EH (cell line): ENCODE measurements at regions not wholly inside any gene's neighbourhood (a gene's known extent, or its start where the extent isn't known, plus 50 kb on each side); places are given as distances from the start of the nearest gene placed in this dataset.
A peak's percentile ranks its signal among the peaks of the same experiment; 100 is the strongest.

Source experiments
- DNase-seq: peaks from one replicate; pipeline ENCODE4 v3.0.0-alpha.2; 2015; ENCODE audit warnings: low read depth

DNA sequence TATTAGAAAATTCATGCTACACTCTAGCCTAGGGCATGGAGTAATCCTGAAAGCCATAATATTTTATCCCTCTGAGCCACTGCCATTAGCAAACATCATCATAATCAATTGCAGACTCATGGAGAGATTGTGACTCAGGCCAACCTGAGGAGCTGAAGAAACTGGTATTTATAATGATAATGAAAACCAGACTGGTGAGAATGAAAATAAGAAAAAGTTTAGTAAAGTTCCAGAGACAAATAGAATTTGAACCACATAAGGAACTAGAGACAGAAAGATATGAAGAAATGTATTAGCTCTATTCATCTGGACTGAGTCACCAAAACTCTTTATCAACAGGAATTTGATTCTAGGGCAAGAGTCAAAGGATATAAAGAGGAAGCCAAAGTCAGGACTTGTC lies 158.7 kb downstream of the DRD1 start:
- peak; percentile 27 for DNase-seq

DNA sequence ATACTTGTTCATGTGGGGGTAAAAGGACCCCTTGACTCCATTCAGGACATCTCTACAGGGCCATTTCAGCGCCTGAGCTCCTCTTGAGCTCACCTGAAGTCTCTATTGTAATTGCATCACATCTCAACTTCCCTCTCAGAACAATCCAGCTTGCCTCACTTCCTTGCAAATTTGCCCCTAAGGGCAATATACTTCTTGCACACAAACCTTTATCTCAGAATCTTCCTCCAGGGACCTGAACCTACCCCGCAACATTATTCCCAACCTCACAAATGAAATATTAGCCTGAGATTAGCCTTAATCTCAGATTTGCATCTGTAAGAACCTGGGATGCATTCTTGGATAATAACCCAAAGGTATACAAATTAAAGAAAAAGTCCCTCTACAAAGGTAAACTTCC lies 159.2 kb downstream of the DRD1 start:
- no peak for DNase-seq

DNA sequence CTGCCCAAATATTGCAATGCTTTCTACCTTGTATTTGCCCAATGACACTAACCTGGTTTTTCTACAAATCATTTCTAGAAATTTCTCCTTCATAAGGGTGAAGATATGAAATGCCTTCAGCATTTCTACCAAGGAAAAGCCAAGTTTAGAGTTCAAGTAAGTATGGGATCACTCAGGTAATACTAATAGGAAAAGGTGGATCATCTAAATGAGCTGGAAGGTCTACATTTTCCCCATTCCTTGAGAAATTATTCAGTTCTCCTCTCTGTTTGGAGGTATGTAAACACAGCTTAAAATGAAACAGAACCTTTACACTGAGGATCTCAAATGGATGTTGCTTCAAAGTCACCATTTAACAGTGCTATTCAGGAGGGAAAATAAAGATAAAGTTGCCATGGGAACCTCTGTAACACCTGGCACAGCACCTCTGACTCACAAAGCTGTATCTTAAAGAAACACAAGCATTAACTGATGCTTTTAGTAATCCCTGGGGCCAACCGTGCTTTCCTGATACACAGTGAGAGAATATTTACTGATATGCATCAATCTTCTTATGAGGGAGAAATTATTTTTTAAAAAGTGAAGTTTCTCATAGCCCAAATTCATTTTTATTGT lies 161.3 kb downstream of the DRD1 start:
- DNase-seq, result no peak

DNA sequence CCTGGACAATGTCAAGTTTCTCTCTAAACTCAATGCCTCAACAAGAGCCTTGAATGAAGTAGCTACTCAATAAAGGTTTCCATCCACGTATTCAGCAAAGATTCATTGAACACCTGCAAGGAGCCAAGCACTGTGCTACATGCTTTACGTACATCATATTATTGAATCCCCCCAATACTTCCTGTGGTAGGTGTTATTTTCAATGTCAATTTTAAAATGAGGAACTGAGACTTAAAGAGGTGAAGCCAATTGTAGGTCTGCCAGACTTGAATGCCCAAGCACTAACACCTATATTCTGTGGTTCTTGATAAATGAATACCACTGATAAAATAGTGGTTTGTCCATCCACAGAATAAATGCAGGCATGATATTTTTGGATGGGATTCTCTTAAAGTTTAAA lies 162.3 kb downstream of the DRD1 start:
- DNase-seq, result no peak

DNA sequence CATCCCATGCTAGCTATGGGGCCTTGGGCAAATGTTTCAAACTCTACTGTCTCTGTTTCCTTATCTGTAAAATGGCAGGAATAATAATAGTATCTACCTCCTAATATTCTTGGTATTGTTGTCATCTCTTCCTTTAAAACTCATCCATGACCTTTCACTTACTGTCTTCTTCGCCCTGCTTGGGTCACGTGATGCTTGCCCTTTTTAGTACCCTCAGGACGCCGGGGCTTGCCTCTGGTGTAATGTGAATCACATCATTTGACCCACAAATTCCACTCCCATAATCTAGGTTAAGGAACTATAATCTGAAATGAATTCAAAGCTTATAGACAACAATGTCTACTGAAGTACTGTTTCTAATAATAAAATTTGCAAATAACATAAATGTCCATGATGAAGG lies 162.7 kb downstream of the DRD1 start:
- DNase-seq, result no peak

DNA sequence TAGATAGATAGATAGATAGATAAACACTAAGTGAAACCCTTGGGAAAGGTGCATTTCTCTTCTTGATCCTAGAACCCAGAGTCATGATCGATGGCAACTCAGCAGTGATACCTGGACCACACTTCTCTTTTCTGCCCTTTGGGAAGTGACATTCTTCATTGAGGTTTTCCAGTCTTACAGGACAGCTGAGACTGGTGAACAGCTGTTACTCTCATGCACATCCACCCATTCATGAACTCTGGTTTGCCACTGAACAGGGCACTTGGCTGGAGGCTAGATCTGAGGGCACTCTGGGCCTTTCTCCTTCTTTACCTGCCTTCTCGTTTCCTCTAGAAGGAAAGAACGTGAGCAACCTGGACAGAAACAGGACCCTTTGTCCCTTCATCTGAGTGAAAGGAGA lies 164.5 kb downstream of the DRD1 start:
- DNase-seq, result no peak

DNA sequence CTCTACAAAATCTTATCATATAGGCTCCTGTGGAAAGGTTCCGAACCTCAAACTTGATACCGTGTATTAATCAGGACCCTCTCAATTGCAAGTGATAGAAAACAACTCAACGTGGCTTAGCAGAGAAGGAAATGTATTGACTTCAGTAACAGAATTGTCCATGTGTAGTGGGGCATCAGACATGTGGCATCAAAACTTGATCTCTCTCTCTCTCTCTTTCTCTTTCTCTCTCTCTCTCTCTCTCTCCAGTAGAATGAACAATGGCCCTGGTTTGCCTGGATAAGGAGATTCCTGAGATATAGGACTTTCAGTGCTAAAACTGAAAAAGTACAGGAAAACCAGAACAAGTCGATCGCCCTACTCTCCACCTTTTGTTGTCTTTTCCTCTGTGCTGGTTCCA lies 168.2 kb downstream of the DRD1 start:
- DNase-seq, result no peak

GRCh38 chr5:175275097-175275496 lies 168.9 kb downstream of the DRD1 start:
- DNase-seq, result no peak

DNA sequence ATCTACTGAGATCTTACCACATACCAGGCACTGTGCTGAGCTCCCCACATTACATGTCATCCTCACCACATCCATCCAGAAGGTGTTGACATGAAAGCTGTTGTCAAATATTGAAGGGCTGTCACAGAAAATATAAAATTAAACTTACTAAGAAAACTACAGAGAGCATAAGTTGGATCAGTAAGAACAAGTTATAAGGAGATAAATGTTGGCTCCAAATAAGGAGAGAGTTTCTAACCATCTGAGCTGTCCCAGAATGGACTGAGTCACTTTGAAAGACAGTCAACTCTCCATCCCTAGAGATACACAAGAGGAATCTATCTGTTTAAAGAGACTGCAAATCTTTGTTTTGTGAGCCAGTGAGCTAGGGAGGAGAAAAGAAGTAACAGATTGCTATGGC lies 169.8 kb downstream of the DRD1 start:
- DNase-seq, result no peak

DNA sequence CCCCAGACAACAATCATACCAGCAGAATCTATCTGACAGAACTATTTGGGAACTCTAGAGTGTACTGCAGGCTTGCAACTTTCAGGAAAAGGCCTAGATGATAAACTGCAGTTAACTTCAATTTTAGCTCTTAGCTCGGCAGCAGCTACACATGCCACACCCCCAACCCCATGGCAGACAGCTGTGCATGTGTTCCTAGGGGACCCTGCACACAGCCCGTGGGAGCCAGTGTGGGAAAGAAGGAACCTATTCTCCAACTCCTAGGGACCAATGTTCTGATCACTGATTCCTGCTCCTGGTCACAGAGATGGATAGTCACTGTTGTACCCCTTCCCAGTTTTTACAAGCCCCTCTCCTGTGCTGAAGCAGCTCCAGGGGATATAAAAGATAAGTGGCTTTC lies 179.6 kb downstream of the DRD1 start:
- no peak for DNase-seq

DNA sequence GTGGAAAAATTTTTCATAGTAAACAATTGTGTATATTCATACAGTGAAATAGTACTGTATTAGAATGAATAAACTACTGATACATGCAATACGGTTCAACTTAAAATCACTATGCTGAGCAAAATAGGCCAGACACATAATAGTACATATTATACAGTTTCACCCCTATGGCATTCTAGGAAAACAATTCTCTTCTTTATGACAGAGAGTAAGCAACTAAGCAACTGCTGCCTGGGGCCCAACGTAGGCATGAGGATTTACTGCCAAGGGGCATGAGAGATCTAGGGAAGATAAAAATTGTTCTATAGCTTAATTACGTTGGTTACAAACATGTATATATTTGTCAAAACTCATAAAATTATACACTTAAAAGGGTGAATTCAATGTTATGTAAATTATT lies 180.2 kb downstream of the DRD1 start:
- no peak for DNase-seq

- no peak for DNase-seq
Measured at GRCh38 chr5:175261526-175261925, 182.5 kb downstream of the DRD1 start.

DNA sequence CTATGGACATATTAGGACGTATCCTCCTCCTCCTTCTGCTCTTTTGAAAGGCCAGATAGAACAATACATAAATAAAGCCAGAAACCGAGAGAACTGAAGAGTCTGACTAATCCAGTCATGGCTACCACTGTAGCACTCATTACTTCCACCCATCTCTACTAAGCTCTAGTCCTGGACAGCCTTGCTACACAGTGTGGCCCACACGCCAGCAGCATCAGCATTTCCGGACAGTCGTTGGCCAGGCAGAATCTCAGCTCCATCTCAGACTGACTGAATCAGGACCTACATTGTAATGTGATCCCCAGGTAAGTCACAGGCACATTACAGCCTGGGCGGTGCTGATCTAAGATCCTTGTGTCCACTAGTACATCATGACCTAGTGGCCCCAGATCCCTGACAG lies 182.9 kb downstream of the DRD1 start:
- peak; percentile 3 for DNase-seq

DNA sequence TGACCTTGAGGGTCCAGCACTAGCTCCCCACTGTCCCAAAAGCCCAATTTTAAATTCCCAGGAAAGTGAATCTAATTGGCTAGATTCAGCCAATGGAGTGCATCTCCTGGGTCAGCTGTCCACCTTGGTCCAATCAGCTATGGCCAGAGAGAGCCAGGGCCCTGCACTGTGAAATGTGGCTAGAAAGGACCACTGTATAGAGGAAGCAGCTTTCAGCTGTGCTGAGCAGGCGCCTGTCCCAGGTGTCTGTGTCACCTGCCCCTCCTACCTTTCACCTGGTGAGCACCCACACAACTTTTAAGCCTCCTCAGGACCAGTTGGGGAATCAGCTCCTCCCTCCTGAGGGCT lies 186.2 kb downstream of the DRD1 start:
- DNase-seq, result no peak

- peak; percentile 35 for DNase-seq
Measured at GRCh38 chr5:175257128-175257846, 186.7 kb downstream of the DRD1 start.

DNA sequence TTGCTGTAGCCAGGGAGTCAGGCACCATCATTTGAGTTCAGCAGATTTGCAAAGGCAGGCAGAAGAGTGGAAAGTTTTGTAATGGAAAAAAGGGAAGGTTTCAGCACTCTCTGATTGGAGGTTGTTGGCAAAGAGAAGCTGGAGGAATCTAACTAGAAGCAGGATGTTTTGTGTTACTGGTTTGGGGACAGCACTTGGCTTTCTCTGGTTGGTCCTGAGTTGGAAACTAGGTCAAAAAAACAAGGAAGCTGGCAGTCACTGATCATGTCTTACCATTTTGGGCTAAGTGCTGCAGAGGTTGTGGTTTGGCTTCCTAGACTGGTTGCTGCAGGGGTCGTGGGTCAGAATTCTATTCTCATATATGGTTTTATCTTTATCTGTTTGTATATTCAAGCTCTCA lies 189.8 kb downstream of the DRD1 start:
- DNase-seq, result peak; percentile 82

GRCh38 chr5:175253597-175253996 lies 190.4 kb downstream of the DRD1 start:
- peak; percentile 30 for DNase-seq

DNA sequence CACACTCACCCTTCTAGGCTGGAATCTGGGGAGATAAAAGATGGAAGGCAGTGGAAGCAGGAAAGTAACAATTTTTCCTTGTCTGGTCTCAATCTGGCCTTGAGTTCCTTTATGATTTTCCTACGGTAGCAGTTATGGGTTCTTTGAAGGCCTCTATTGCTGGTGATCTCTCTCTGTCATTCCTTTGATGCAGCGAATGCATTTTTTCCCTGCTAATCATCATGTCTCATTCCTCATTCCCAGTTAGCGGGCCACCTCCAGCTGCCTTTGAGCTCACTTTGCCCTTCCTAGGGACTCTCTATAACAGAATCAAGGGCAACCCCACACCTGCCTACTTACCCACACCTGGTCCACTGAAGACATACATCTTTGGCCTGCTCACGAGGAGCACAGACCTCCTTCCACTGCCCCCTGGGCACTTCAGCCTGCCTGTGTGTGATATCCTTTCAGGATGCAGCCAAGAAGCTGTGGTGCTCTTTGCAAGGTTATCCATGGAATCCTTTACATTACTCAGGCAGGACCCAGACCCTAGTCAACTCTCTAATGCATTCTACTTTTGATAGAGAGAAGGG lies 191.7 kb downstream of the DRD1 start:
- DNase-seq, result peak; percentile 49

- DNase-seq, result no peak
Measured at GRCh38 chr5:175250426-175250825, 193.6 kb downstream of the DRD1 start.

GRCh38 chr5:175248416-175248905 lies 195.5 kb downstream of the DRD1 start:
- DNase-seq, result no peak

- peak; percentile 14 for DNase-seq
Measured at GRCh38 chr5:175246889-175247520, 197.0 kb downstream of the DRD1 start.

- peak; percentile 93 for DNase-seq
Measured at GRCh38 chr5:175246242-175246888, 197.6 kb downstream of the DRD1 start.

DNA sequence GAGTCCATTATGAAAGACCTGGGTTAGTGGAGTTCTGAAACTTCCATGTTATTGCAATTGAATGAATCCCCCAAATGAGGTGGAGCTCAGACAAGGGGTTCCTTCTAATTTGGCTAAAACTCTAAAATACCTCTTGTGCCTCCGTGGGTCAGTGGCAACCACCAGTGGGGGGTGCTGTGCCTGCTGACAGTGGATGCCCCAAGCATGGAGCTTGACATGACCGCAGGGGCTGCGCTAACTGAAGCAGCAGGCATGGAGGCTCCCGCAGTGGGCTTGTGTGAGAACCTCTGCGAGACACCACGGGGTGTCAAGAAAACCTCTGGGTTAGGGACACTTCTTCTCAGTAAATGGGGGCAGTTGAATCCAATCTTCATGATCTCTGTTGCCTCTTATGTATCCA lies 200.5 kb downstream of the DRD1 start:
- DNase-seq, result no peak
